Neural cell (in vitro differentiated cells): ENCODE measurements at regions not wholly inside any gene's neighbourhood (a gene's known extent, or its start where the extent isn't known, plus 50 kb on each side); places are given as distances from the start of the nearest gene placed in this dataset.

Experiments
- CTCF ChIP-seq: fragments of 450-650 bp; IDR thresholded peaks from 2 replicates; pipeline ENCODE4 v1.5.1; 2014; ENCODE audit warnings: antibody characterized with exemption, mild to moderate bottlenecking, moderate library complexity; ENCODE audit not compliant: poor library complexity, severe bottlenecking
- EZH2 ChIP-seq: fragments of 200-600, 300-800 bp; shearing (Covaris generic), sonication (generic); IDR thresholded peaks from 2 replicates; pipeline ENCODE4 v1.6.1; 2014; ENCODE audit warnings: antibody characterized with exemption, low read length, borderline replicate concordance, mild to moderate bottlenecking; ENCODE audit not compliant: insufficient read depth, poor library complexity, severe bottlenecking
- MXI1 ChIP-seq: fragments of 450-650 bp; conservative IDR thresholded peaks from 2 replicates; pipeline ENCODE4 v1.6.1; 2014; ENCODE audit warnings: antibody characterized with exemption, mild to moderate bottlenecking; ENCODE audit not compliant: poor library complexity, severe bottlenecking
- POLR2AphosphoS5 ChIP-seq: IDR thresholded peaks from 2 replicates; pipeline ENCODE4 v1.6.1; 2012
- REST ChIP-seq: IDR thresholded peaks from 2 replicates; pipeline ENCODE4 v1.6.1; 2012; ENCODE audit warnings: borderline replicate concordance
- SMC3 ChIP-seq: fragments of 450-650 bp; conservative IDR thresholded peaks from 2 replicates; pipeline ENCODE4 v1.6.1; 2014; ENCODE audit warnings: antibody characterized with exemption, mild to moderate bottlenecking, moderate library complexity; ENCODE audit not compliant: poor library complexity

DNA sequence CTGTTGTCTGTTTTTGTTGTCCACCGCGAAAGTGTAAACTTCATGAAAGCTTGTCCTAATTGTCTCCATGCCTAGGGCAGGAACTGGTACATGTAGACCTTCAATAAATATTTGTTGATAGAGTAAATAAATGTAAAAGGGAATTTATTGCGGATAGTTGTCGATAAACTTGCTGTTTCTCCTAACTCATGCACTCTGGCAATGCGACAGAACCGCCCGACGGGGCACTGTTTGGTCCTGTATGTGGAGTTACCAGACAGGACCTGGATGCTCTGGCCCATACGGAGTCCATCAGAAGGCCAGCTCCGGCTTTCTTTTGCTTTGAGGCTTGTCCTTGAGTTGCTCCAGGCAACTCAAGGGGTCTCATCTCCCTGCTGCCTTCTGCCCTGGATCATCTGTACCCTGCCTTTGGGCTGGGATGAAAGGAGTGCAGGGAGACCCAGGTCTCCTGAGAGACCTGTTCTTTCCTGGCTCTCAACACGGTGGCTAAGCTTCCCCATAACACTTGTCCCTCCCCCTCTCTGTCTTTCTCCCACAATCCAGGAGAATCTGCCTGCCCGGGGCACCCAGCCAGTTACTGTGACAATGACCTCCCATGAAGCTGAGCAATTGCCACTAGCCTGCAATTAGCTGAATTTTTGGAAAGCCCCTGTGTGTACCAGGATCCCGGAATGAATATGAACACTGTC lies 149.5 kb upstream of the PTCH1 start:
- TF ChIP-seq CTCF (no peak), POLR2AphosphoS5 (no peak), EZH2 (no peak), SMC3 (no peak), MXI1 (no peak), REST (no peak)
